ENCODE measurements at regions not wholly inside any gene's neighbourhood (a gene's known extent, or its start where the extent isn't known, plus 50 kb on each side); places are given as distances from the start of the nearest gene placed in this dataset.
"Not testable (repeated sequence)": the region's sequence is repeated elsewhere in the genome, so short reads cannot be mapped to it uniquely, and the experiment has no call there.

DNA sequence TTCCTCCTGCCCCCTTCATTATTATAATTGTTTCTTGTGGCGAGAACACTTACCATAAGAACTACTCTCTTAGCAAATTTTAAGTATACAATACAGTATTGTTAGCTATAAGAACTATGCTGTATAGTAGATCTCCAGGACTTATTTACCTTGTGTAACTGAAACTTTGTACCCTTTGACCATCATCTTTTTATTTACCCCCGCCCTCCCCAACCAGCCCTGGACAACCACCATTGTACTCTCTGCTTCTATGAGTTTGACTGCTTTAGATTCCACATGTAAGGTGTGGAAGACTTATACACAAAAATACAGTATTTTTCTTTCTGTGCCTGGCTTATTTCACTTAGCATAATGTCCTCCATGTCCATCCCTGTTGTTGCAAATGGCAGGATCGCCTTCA is 161.1 kb downstream of the PHF8 start:
- DNase-seq: no peak

- no peak for DNase-seq
Observed at GRCh38 chrX:53882331-53882730, 161.9 kb downstream of the PHF8 start.

GRCh38 chrX:53880786-53881185 is 163.5 kb downstream of the PHF8 start:
- DNase-seq: not testable (repeated sequence)

- DNase-seq: no peak
Observed at GRCh38 chrX:53859890-53860289, 173.4 kb upstream of the HUWE1 start.

DNA sequence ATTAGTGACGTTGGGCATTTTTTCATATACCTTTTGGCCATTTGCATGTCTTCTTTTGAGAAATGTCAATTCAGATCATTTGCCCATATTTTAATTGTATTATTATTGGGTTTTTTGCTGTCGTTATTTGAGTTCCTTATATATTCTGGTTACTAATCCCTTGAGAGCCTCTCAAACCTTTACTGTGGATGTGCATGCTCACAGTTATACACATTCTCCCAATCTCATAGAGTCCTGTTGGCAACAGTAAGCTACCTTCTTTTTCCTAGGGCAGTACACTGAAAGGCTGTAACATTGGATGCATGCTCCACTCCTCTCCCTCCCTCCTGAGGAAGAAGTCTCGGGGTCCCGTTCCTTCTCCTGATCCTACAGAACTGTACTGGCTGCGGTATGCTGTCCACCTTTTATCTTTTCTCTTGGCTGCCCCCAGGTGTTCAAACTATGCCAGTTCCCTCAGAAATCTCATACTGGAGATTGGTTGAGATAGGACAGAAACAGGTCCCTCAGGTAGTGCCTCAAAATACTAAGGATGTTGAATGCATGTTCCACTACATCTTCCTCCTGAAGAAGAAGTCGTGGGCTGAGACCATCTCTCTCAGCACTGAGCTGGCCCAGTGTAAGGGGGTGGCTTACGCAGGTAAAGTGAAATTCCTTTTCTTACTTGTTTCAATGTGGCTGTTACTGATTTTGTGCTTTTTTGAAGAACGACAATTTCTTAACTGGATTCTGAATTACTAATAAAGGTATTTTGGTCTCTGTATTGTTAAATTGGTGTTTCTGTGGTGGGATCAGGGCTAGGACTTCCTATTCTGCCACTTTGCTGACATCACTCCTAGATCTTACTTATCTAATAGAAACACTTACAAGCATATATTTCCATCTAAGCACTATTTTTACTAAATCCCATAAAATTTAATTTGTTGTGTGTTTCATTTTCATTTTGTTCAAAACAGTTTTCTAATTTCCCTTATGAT is 145.4 kb upstream of the HUWE1 start:
- peak in 4 of 5 donors; percentile 1 to 61 (median 16) for DNase-seq

DNA sequence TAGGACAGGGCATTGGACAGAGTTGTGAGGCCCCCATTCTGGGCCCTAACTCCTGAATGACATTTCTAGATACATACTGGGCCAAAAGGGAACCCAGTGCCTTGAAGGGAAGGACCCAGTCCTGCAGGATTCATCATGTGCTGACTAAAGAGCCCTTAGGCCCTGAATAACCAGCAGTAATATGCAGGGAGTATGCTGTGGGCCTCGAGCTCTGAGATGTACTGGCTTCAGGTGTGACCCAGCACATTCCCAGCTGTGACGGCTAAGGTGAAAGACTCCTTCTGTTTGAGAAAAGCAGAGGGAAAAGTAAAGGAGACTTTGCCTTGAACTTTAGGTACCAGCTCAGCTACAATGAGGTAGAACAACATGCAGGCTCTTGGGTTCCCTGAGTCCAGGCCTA is 138.2 kb upstream of the HUWE1 start:
- DNase-seq: no peak

GRCh38 chrX:53818115-53818514 is 131.6 kb upstream of the HUWE1 start:
- DNase-seq: not testable (repeated sequence)

- DNase-seq: no peak
Observed at GRCh38 chrX:53817548-53817947, 131.0 kb upstream of the HUWE1 start.

GRCh38 chrX:53813670-53814440 is 127.3 kb upstream of the HUWE1 start:
- no peak for DNase-seq

DNA sequence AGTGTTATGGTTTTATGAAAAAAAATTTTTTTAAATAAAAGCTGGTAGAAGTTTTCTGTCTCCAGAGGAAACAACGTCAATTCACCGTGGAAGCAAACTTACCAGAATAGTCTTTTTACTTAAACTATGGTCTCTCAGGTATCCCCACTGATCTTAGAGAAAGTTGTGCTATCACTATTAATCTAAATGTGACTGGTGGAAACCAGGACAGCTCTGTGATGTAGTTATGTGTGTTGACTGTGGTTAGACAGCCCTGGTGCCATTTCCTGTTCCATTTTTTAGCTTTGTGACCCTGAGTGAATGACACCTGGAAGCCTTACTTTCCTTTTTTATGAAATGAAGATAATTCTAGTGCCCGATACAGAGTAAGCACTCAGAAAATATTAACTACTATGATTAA is 111.8 kb upstream of the HUWE1 start:
- DNase-seq: peak in 1 of 5 donors; percentile 11

- no peak for DNase-seq
Observed at GRCh38 chrX:53795576-53795975, 109.1 kb upstream of the HUWE1 start.

GRCh38 chrX:53794181-53794580 is 107.7 kb upstream of the HUWE1 start:
- DNase-seq: no peak

DNA sequence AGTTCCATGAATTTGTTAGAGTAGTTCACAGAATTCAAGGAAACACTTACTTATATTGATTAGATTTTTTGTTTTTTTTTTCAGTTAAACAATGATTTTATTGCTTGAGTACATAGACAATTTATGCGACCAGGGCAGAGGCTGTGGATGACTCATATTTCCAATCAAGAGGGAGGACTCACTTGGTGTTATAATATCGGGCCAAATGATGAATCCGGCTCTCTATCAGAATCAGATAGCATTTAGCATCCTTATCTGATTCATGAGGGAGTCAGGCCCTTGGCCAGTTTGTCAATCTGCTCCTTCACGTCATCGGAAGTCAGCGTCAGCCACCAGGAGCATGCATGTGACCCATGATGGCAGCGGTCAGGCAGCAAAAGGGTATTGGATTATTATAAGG is 82.3 kb upstream of the HUWE1 start:
- no peak for DNase-seq

DNA sequence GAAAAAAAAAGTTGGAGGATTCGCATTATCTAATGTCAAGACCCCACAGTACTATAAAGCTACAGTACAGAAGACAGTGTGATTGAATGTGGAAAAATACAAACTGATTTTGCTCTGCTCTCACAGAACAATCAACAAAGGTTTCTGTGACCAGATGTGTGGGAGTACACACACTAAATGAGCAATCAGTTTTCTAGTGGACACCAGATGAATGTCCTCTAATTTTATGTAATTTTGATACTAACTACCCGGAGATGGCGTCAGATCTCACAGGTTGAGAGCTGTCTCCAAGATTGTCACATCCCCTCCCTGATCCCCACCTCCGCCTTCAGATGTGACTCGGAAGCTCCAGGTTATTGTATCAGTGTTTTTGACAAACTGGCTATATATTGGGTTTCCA is 81.9 kb upstream of the HUWE1 start:
- no peak for DNase-seq

DNA sequence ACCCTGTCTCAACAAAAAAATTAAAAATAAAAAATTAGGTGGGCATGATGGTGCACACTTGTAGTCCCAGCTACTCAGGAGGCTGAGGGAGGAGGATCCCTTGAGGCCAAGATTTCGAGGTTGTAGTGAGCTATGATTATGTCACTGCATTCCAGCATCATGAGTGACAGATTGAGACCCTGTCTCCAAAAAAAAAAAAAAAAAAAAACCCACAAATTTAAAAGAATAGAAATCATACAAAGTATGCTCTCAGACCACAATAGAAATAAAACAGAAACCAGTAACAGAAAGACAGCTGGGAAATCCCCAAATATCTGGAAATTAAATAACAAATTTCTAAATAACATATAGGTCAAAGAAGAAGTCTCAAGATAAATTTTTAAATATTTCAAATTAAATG is 81.0 kb upstream of the HUWE1 start:
- no peak for DNase-seq

DNA sequence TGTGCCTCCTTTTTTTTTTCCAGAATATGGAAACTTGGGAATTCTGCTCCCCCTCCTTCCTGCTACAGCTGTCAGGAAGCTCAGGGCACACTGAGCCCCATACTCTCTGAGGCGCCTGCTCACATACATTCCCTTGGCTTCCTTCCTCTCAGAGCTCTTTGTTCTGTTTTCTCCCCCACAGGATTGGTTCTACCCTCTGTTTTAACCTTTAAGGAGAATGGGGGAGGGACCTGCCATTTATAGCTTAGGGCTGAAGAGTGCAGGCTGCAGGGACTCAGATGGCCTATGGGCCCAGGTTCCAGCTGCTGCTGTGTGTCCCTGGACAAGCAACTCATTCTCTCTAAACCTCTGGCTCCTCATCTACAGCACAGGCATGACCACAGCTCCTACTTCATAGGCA is 70.7 kb upstream of the HUWE1 start:
- DNase-seq: not testable (repeated sequence)

DNA sequence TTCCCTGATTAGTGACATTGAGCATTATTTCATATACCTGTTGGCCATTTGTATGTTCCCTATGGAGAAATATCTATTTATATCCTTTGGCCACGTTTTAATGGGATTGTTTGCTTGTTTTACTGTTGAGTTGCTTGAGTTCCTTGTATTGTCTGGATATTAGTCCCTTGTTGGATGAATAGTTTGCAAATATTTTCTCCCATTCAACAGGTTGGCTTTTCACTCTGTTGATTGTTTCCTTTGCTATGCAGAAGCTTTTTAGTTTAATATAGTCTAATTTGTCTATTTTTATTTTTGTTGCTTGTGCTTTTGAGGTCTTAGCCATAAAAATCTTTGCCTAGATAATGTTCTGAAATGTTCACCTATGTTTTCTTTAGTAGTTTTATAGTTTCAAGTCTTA is 60.2 kb upstream of the HUWE1 start:
- DNase-seq: no peak

DNA sequence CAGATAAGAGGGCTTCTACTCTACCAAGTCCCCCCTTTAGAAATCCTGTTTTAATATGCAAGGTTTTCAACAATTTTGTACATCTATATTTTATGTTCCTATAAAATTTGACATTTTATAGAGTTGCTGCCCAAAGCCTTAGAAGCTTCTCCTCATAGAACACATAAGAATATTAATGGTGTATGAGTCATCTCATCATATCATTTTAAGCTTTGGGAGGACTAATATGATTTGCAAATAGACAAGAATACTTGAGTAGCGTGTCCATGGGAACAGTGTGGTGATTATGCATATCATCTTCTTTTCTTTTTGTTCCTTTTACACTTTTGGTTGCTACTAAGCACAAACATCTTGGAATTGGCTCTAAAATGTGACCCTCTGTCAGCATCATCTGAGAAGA is 56.7 kb upstream of the HUWE1 start:
- DNase-seq: no peak

GRCh38 chrX:53738370-53738906 is 51.9 kb upstream of the HUWE1 start:
- DNase-seq: peak in 1 of 5 donors; percentile 59
